ENCODE measurements at regions not wholly inside any gene's neighbourhood (a gene's known extent, or its start where the extent isn't known, plus 50 kb on each side); places are given as distances from the start of the nearest gene placed in this dataset.

- no peak for TF ChIP-seq CTCF (conservative IDR thresholded peaks at IDR 0.05; ENCODE audit: low read length)
- TF ChIP-seq EZH2phosphoT487 (IDR thresholded peaks at IDR 0.05; ENCODE audit: borderline replicate concordance), result no peak
These were observed 230.5 kb downstream of the FIGN start for GRCh38 chr2:163505281-163505680.
